ENCODE measurements at regions not wholly inside any gene's neighbourhood (a gene's known extent, or its start where the extent isn't known, plus 50 kb on each side); places are given as distances from the start of the nearest gene placed in this dataset.

- TF ChIP-seq, protein P1, sequence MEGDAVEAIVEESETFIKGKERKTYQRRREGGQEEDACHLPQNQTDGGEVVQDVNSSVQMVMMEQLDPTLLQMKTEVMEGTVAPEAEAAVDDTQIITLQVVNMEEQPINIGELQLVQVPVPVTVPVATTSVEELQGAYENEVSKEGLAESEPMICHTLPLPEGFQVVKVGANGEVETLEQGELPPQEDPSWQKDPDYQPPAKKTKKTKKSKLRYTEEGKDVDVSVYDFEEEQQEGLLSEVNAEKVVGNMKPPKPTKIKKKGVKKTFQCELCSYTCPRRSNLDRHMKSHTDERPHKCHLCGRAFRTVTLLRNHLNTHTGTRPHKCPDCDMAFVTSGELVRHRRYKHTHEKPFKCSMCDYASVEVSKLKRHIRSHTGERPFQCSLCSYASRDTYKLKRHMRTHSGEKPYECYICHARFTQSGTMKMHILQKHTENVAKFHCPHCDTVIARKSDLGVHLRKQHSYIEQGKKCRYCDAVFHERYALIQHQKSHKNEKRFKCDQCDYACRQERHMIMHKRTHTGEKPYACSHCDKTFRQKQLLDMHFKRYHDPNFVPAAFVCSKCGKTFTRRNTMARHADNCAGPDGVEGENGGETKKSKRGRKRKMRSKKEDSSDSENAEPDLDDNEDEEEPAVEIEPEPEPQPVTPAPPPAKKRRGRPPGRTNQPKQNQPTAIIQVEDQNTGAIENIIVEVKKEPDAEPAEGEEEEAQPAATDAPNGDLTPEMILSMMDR (IDR thresholded peaks at IDR 0.05; ENCODE audit: insufficient read depth, low read length, missing control alignments), result no peak
- POLR2A ChIA-PET, result no interaction called here
- CTCF ChIA-PET, result no interaction called here
- no peak for DNase-seq (ENCODE audit: low read depth, low spot score)
- no peak overlapping the region for H3K4me3 ChIP-seq (ENCODE audit: low read depth, low read length)
Measured at GRCh38 chr16:74168445-74168844, 128.2 kb upstream of the PSMD7 start.

DNA sequence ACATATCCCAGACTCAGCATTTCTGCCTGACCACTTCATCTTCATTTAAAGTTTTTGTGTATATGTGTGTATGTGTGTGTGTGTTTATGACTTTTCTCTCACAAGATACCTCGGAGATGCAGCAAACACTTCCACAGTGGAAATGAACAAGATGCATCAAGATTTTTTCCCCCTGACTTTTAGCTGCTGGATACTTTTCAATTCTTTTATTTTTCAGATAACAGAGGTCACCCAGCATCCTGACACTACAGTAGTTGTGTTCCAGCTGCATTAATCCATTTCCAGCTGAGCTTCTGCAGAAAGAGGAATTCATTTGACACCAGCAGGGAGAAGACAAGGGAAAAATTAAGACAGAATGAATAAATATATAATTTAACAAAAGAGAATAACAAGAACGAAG is 130.2 kb upstream of the PSMD7 start:
- DNase-seq (ENCODE audit: low read depth, low spot score), result no peak
- TF ChIP-seq, protein P1 (IDR thresholded peaks at IDR 0.05; ENCODE audit: insufficient read depth, low read length, missing control alignments), result no peak
- no peak overlapping the region for H3K4me3 ChIP-seq (ENCODE audit: low read depth, low read length)
- CTCF ChIA-PET, result no interaction called here
- POLR2A ChIA-PET, result no interaction called here

DNA sequence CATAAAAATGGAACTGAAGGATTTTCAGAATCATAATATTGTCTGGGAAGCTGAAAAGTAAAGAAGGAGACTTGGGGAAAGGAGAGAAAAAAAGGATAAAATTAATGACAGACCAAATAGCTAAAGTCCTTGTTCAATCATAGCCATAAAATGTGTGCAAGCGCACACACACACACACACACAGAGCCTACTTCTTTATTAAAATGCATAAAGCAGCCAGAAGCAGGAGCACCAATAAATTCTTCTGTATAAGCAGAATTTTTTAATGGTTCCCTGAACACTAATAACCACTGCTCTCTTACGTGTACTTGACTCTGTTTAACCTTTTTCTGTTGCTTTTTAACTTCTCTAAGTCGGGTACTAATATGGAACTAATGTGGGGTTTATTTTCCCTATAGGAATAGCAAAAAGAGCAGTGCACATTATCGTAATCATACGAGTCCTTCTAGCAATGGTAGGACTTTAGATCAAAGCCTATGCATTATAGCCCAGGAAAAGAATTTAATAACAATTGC is 131.0 kb upstream of the PSMD7 start:
- H3K4me3 ChIP-seq (ENCODE audit: low read depth, low read length), result no peak overlapping the region
- DNase-seq (ENCODE audit: low read depth, low spot score), result no peak
- ChIA-PET POLR2A (no interaction called here), CTCF (no interaction called here)
- TF ChIP-seq, protein P1 (IDR thresholded peaks at IDR 0.05; ENCODE audit: insufficient read depth, low read length, missing control alignments), result no peak

GRCh38 chr16:74160759-74161158 is 135.9 kb upstream of the PSMD7 start:
- TF ChIP-seq, protein P1 (IDR thresholded peaks at IDR 0.05; ENCODE audit: insufficient read depth, low read length, missing control alignments), result no peak
- POLR2A ChIA-PET, result no interaction called here
- no peak for DNase-seq (ENCODE audit: low read depth, low spot score)
- no peak overlapping the region for H3K4me3 ChIP-seq (ENCODE audit: low read depth, low read length)
- CTCF ChIA-PET, result no interaction called here

- ChIA-PET POLR2A (no interaction called here), CTCF (no interaction called here)
- TF ChIP-seq, protein P1 (IDR thresholded peaks at IDR 0.05; ENCODE audit: insufficient read depth, low read length, missing control alignments), result no peak
- no peak for DNase-seq (ENCODE audit: low read depth, low spot score)
- no peak overlapping the region for H3K4me3 ChIP-seq (ENCODE audit: low read depth, low read length)
Measured at GRCh38 chr16:74153773-74154172, 142.8 kb upstream of the PSMD7 start.

- ChIA-PET CTCF (no interaction called here), POLR2A (no interaction called here)
- DNase-seq (ENCODE audit: low read depth, low spot score), result no peak
- H3K4me3 ChIP-seq (ENCODE audit: low read depth, low read length), result no peak overlapping the region
- TF ChIP-seq, protein P1 (IDR thresholded peaks at IDR 0.05; ENCODE audit: insufficient read depth, low read length, missing control alignments), result no peak
Measured at GRCh38 chr16:74146643-74147042, 150.0 kb upstream of the PSMD7 start.

Measured in AG04449 (cell line).